Smooth muscle cell (in vitro differentiated cells): ENCODE measurements at regions not wholly inside any gene's neighbourhood (a gene's known extent, or its start where the extent isn't known, plus 50 kb on each side); places are given as distances from the start of the nearest gene placed in this dataset.

Experiments
- DNase-seq: peaks from one replicate; lab custom pipeline; 2025; ENCODE audit not compliant: unreplicated experiment; lab: John Stamatoyannopoulos, UW
- H2AFZ ChIP-seq: fragments of 200-600 bp; sonication (generic); 2 replicates; pipeline ENCODE4 v1.6.0; 2016; ENCODE audit warnings: antibody characterized with exemption, low read depth, mild to moderate bottlenecking
- H3F3A ChIP-seq: fragments of 200-600 bp; sonication (generic); 2 replicates; pipeline ENCODE4 v1.6.0; 2017; ENCODE audit warnings: antibody characterized with exemption, low read depth
- H3K27ac ChIP-seq: fragments of 200-600 bp; sonication (generic); 2 replicates; pipeline ENCODE4 v1.5.1; 2016; ENCODE audit warnings: low read depth, mild to moderate bottlenecking
- H3K27me3 ChIP-seq: fragments of 200-600 bp; sonication (generic); 2 replicates; pipeline ENCODE4 v1.6.1; 2016; ENCODE audit warnings: low read depth, mild to moderate bottlenecking
- H3K36me3 ChIP-seq: fragments of 200-600 bp; sonication (generic); 2 replicates; pipeline ENCODE4 v1.5.1; 2016; ENCODE audit warnings: low read depth
- H3K4me1 ChIP-seq: fragments of 200-600 bp; sonication (generic); 2 replicates; pipeline ENCODE4 v1.5.1; 2016; ENCODE audit warnings: low read depth
- H3K4me2 ChIP-seq: fragments of 200-600 bp; sonication (generic); 2 replicates; pipeline ENCODE4 v1.6.0; 2016; ENCODE audit warnings: mild to moderate bottlenecking
- H3K4me3 ChIP-seq: fragments of 200-600 bp; sonication (generic); 2 replicates; pipeline ENCODE4 v1.5.1; 2016; ENCODE audit warnings: mild to moderate bottlenecking
- H3K79me2 ChIP-seq: fragments of 200-600 bp; sonication (generic); 2 replicates; pipeline ENCODE4 v1.6.0; 2016; ENCODE audit warnings: low read depth, mild to moderate bottlenecking
- H3K9ac ChIP-seq: fragments of 200-600 bp; sonication (generic); 2 replicates; pipeline ENCODE4 v1.6.0; 2016; ENCODE audit warnings: low read depth
- H3K9me3 ChIP-seq: fragments of 200-600 bp; sonication (generic); replicated peaks from 2 replicates; pipeline ENCODE4 v1.5.1; 2016; ENCODE audit warnings: low read depth
- H4K20me1 ChIP-seq: fragments of 200-600 bp; sonication (generic); 2 replicates; pipeline ENCODE4 v1.6.0; 2016; ENCODE audit warnings: low read depth
- CTCF ChIP-seq: fragments of 200-600 bp; sonication (generic); IDR thresholded peaks from 2 replicates; pipeline ENCODE4 v1.5.1; 2017; ENCODE audit warnings: borderline replicate concordance, mild to moderate bottlenecking, antibody characterized with exemption; ENCODE audit not compliant: insufficient read depth, poor library complexity, severe bottlenecking
- WGBS: methylation state at CpG from one replicate; pipeline ENCODE4 v1.1.7; 2016; ENCODE audit warnings: low lambda C conversion rate; 5-methylcytosine and 5-hydroxymethylcytosine counted together

DNA sequence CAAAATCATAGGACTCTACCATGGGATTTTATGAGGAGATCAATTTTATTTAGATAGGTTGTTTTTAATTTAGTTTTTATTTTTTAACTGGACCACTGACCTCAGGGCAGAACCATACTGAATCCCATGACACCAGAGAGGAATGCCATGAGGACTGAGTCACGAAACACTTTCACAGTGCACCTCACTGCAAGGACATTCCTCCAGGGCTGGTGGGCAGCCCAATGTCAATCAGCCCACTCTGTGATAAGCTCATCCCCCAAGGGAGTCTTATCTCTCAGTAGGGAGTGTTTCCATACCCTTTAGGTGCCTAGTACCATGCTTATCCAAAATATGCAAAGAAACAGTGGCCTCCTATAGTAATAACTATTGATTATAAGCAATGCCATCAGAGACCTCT is 224.5 kb upstream of the CDH6 start:
- Histone ChIP-seq H3F3A (no peaks in the 10 kb centered on the region), H3K36me3 (no peaks in the 10 kb centered on the region), H3K4me3 (no peak overlapping the region), H2AFZ (no peak overlapping the region), H3K9me3 (no peaks in the 10 kb centered on the region), H3K9ac (no peak overlapping the region), H3K27me3 (no peaks in the 10 kb centered on the region), H3K79me2 (no peaks in the 10 kb centered on the region), H3K4me2 (no peak overlapping the region), H4K20me1 (no peaks in the 10 kb centered on the region), H3K27ac (no peak overlapping the region), H3K4me1 (no peaks in the 10 kb centered on the region)
- no peak for TF ChIP-seq CTCF
- WGBS: 83% methylated on average over 1 of the region's 1 CpG
- DNase-seq: no peak

DNA sequence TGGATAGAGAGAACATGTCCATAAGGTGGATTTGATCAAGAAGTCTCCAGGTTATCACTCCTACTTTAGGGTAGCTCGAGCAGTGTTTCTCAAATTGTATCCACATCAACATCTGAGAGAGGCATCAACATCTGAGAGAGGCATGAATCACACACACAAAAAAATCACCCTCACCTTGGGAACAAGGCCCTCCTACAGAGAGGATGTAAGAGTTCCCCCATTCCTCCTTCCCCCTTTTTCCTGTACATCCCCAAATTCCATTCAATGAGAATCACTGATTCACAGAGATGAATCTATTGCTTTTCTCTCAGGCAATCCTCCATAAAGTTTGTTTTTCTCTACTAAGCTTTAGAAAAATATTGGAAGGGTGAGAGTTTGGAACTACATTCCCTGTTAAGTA is 233.4 kb upstream of the CDH6 start:
- DNase-seq: no peak
- no peak overlapping the region for H3K4me3 ChIP-seq
- H3K9me3 ChIP-seq: no peaks in the 10 kb centered on the region
- WGBS: 100% methylated on average over 1 of the region's 1 CpG
- H3F3A ChIP-seq: no peaks in the 10 kb centered on the region
- no peaks in the 10 kb centered on the region for H4K20me1 ChIP-seq
- H3K27me3 ChIP-seq: no peaks in the 10 kb centered on the region
- TF ChIP-seq CTCF: no peak
- no peaks in the 10 kb centered on the region for H3K36me3 ChIP-seq
- no peaks in the 10 kb centered on the region for H3K79me2 ChIP-seq
- H2AFZ ChIP-seq: no peak overlapping the region
- no peak overlapping the region for H3K9ac ChIP-seq
- no peak overlapping the region for H3K4me2 ChIP-seq
- H3K4me1 ChIP-seq: peaks cover 23% of the 10 kb centered on the region
- no peak overlapping the region for H3K27ac ChIP-seq

GRCh38 chr5:30959238-30959637 is 234.2 kb upstream of the CDH6 start:
- H3K4me1 ChIP-seq: peaks cover 23% of the 10 kb centered on the region
- H3K27ac ChIP-seq: no peak overlapping the region
- no peaks in the 10 kb centered on the region for H3F3A ChIP-seq
- H3K9me3 ChIP-seq: no peaks in the 10 kb centered on the region
- H3K27me3 ChIP-seq: no peaks in the 10 kb centered on the region
- TF ChIP-seq CTCF: no peak
- H3K9ac ChIP-seq: no peak overlapping the region
- 75% methylated on average over 3 of the region's 3 CpGs for WGBS
- no peaks in the 10 kb centered on the region for H4K20me1 ChIP-seq
- no peak overlapping the region for H3K4me2 ChIP-seq
- no peaks in the 10 kb centered on the region for H3K79me2 ChIP-seq
- H3K4me3 ChIP-seq: no peak overlapping the region
- no peak for DNase-seq
- H3K36me3 ChIP-seq: no peaks in the 10 kb centered on the region
- no peak overlapping the region for H2AFZ ChIP-seq

GRCh38 chr5:30957591-30957990 is 235.9 kb upstream of the CDH6 start:
- peaks cover 23% of the 10 kb centered on the region for H3K4me1 ChIP-seq
- WGBS: 54% methylated on average over 2 of the region's 2 CpGs
- H3K27ac ChIP-seq: no peak overlapping the region
- no peak overlapping the region for H2AFZ ChIP-seq
- H3K36me3 ChIP-seq: no peaks in the 10 kb centered on the region
- no peaks in the 10 kb centered on the region for H3K79me2 ChIP-seq
- H3K9me3 ChIP-seq: no peaks in the 10 kb centered on the region
- no peak for TF ChIP-seq CTCF
- H3F3A ChIP-seq: no peaks in the 10 kb centered on the region
- H3K4me3 ChIP-seq: no peak overlapping the region
- no peaks in the 10 kb centered on the region for H4K20me1 ChIP-seq
- no peak overlapping the region for H3K4me2 ChIP-seq
- H3K9ac ChIP-seq: no peak overlapping the region
- DNase-seq: no peak
- H3K27me3 ChIP-seq: no peaks in the 10 kb centered on the region
